OCI-LY1 (cell line): ENCODE measurements at regions not wholly inside any gene's neighbourhood (a gene's known extent, or its start where the extent isn't known, plus 50 kb on each side); places are given as distances from the start of the nearest gene placed in this dataset.

Experiments
- EZH2 ChIP-seq: fragments of 200-600 bp; sonication (generic), shearing (Covaris generic); IDR thresholded peaks from 2 replicates; pipeline ENCODE4 v1.8.0; 2017; ENCODE audit warnings: borderline replicate concordance, mixed run types, mild to moderate bottlenecking, antibody characterized with exemption, low read length, moderate library complexity, mixed read lengths
- TF ChIP-seq, protein P1 (sequence below): fragments of 200-600 bp; sonication (generic), shearing (Covaris generic); IDR thresholded peaks from 2 replicates; pipeline ENCODE4 v1.5.1; 2017; ENCODE audit warnings: mild to moderate bottlenecking, antibody characterized with exemption, low read length, moderate library complexity, mixed read lengths

DNA sequence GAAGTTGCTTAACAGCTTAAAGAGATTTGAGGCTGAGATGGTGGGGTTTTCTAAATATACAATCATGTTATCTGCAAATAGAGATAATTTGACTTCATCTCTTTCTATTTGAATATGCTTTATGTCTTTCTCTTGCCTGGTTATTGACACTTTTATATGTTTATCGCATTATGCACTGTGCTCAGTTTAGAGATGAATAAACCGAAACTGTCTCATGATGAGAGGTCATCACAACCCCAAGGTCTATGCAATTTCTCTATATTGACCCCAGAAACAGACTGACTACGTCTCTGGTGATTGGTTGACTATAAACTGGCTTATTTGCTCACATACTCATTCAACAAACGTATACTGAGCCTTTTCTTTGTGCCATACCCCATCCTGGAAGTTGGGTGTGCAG is 117.9 kb upstream of the NRIP1 start:
- TF ChIP-seq, protein P1, sequence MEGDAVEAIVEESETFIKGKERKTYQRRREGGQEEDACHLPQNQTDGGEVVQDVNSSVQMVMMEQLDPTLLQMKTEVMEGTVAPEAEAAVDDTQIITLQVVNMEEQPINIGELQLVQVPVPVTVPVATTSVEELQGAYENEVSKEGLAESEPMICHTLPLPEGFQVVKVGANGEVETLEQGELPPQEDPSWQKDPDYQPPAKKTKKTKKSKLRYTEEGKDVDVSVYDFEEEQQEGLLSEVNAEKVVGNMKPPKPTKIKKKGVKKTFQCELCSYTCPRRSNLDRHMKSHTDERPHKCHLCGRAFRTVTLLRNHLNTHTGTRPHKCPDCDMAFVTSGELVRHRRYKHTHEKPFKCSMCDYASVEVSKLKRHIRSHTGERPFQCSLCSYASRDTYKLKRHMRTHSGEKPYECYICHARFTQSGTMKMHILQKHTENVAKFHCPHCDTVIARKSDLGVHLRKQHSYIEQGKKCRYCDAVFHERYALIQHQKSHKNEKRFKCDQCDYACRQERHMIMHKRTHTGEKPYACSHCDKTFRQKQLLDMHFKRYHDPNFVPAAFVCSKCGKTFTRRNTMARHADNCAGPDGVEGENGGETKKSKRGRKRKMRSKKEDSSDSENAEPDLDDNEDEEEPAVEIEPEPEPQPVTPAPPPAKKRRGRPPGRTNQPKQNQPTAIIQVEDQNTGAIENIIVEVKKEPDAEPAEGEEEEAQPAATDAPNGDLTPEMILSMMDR = no peak
- TF ChIP-seq EZH2 = no peak
